HCT116 (cell line): ENCODE measurements at regions not wholly inside any gene's neighbourhood (a gene's known extent, or its start where the extent isn't known, plus 50 kb on each side); places are given as distances from the start of the nearest gene placed in this dataset.

Experiments used
- ATAC-seq: fragments of 200-7000 bp; cut with Tn5 transposase; 2 replicates; pipeline ENCODE4 v1.9.1; 2020; ENCODE audit warnings: mild to moderate bottlenecking, moderate library complexity
- BruUV-seq: library from RNA; stranded (reverse); fragments of 400-500 nt; replicated peaks from 2 replicates; lab custom pipeline; 2021; lab: Mats Ljungman, UMichigan
- CTCF ChIA-PET: fragments of 300-600 bp; sonication (Branson Sonifier 250); formaldehyde crosslinking; loops from one replicate; lab custom pipeline; 2021; ENCODE audit warnings: antibody characterized with exemption; lab: Charles Lee
- POLR2A ChIA-PET: fragments of 300-600, 350-600 bp; sonication (Branson Sonifier 250); formaldehyde crosslinking; loops from one replicate; lab custom pipeline; 2021; ENCODE audit warnings: antibody characterized with exemption; lab: Charles Lee
- RAD21 ChIA-PET, 2 experiments: fragments of 300-600 bp; sonication (Branson Sonifier 250); formaldehyde crosslinking; loops; one replicate each; lab custom pipeline; 2023; ENCODE audit warnings: low total read pairs in 2 of 2; ENCODE audit not compliant: uncharacterized antibody in 2 of 2, unreplicated experiment in 2 of 2, low non-redundant PET in 1 of 2; lab: Charles Lee
- DNase-seq: peaks from one replicate; pipeline ENCODE4 v3.0.0-alpha.2; 2010; ENCODE audit warnings: low read depth, low spot score
- H2AFZ ChIP-seq: fragments of 200-600 bp; shearing (Covaris generic), sonication (generic); 2 replicates; pipeline ENCODE4 v1.6.1; 2017; ENCODE audit warnings: low read depth, mixed run types, mixed read lengths, antibody characterized with exemption, low read length; ENCODE audit not compliant: poor library complexity, severe bottlenecking
- H3K27ac ChIP-seq: 2 replicates; pipeline ENCODE4 v1.5.1; 2012; ENCODE audit warnings: low read depth, low read length
- H3K27me3 ChIP-seq: fragments of 200-600 bp; sonication (generic); 2 replicates; pipeline ENCODE4 v1.6.1; 2016; ENCODE audit warnings: mixed run types, low read length, mixed read lengths; ENCODE audit not compliant: insufficient read depth
- H3K36me3 ChIP-seq, 2 experiments: fragments of 200-500 bp in 1 of 2; fragments of 200-600 bp in 1 of 2; sonication (Bioruptor generic) in 1 of 2; sonication (generic) in 1 of 2; 2 replicates each; pipeline versions ENCODE4 v1.5.1 to v1.6.1; 2014 to 2016; ENCODE audit warnings: low read length in 2 of 2, inconsistent platforms in 1 of 2, mixed read lengths in 1 of 2, mixed run types in 1 of 2; ENCODE audit not compliant: insufficient read depth in 2 of 2, control insufficient read depth in 1 of 2
- H3K4me1 ChIP-seq, 2 experiments: fragments of 200-600 bp in 1 of 2; sonication (generic) in 1 of 2; 2 replicates each; pipeline versions ENCODE4 v1.5.1 to v1.6.1; 2012 to 2017; ENCODE audit warnings: low read length in 2 of 2, inconsistent platforms in 1 of 2, mild to moderate bottlenecking in 1 of 2, mixed read lengths in 1 of 2, mixed run types in 1 of 2, moderate library complexity in 1 of 2; ENCODE audit not compliant: insufficient read depth in 2 of 2, control insufficient read depth in 1 of 2
- H3K4me2 ChIP-seq: fragments of 200-600 bp; sonication (generic); 2 replicates; pipeline ENCODE4 v1.6.1; 2017; ENCODE audit warnings: mixed run types, low read length, mixed read lengths
- H3K4me3 ChIP-seq, 2 experiments: fragments of 200-600 bp in 1 of 2; sonication (generic) in 1 of 2; replicated peaks in 1 of 2; 2 replicates each; pipeline ENCODE4 v1.5.1; 2011 to 2016; ENCODE audit warnings: low read length in 2 of 2, control low read depth in 1 of 2, low read depth in 1 of 2, mild to moderate bottlenecking in 1 of 2, mixed read lengths in 1 of 2, mixed run types in 1 of 2
- H3K79me2 ChIP-seq: fragments of 200-600 bp; sonication (generic); 2 replicates; pipeline ENCODE4 v1.6.1; 2017; ENCODE audit warnings: mild to moderate bottlenecking, mixed run types, low read length, moderate library complexity, mixed read lengths; ENCODE audit not compliant: insufficient read depth
- H3K9ac ChIP-seq: fragments of 200-600 bp; sonication (generic); 2 replicates; pipeline ENCODE4 v1.6.1; 2016; ENCODE audit warnings: low read length, mixed read lengths
- H3K9me2 ChIP-seq: fragments of 200-600 bp; sonication (generic), shearing (Covaris generic); 2 replicates; pipeline ENCODE4 v1.6.1; 2017; ENCODE audit warnings: mixed run types, mild to moderate bottlenecking, moderate library complexity; ENCODE audit not compliant: insufficient read depth
- H3K9me3 ChIP-seq, 2 experiments: fragments of 200-500 bp in 1 of 2; fragments of 200-600 bp in 1 of 2; sonication (Bioruptor generic) in 1 of 2; sonication (generic) in 1 of 2; 2 replicates each; pipeline ENCODE4 v1.6.1; 2014 to 2017; ENCODE audit warnings: low read length in 2 of 2, mixed read lengths in 2 of 2, inconsistent platforms in 1 of 2, low read depth in 1 of 2, mild to moderate bottlenecking in 1 of 2, mixed run types in 1 of 2, moderate library complexity in 1 of 2; ENCODE audit not compliant: control insufficient read depth in 1 of 2, insufficient read depth in 1 of 2
- H4K20me1 ChIP-seq: fragments of 200-600 bp; sonication (generic), shearing (Covaris generic); 2 replicates; pipeline ENCODE4 v1.6.1; 2017; ENCODE audit warnings: mixed run types, mild to moderate bottlenecking, moderate library complexity; ENCODE audit not compliant: insufficient read depth
- CBX3 ChIP-seq: IDR thresholded peaks from 2 replicates; pipeline ENCODE4 v1.6.1; 2012; ENCODE audit warnings: low read depth
- CTCF ChIP-seq, 3 experiments: fragments of 200-600 bp in 1 of 3; sonication (generic) in 1 of 3; IDR thresholded peaks in 2 of 3; conservative IDR thresholded peaks in 1 of 3; 2 replicates each; pipeline ENCODE4 v1.5.1; 2012 to 2017; ENCODE audit warnings: low read depth in 2 of 3, low read length in 2 of 3, antibody characterized with exemption in 1 of 3, borderline replicate concordance in 1 of 3, control low read depth in 1 of 3, mild to moderate bottlenecking in 1 of 3, mixed read lengths in 1 of 3, mixed run types in 1 of 3, moderate library complexity in 1 of 3; ENCODE audit not compliant: insufficient read depth in 1 of 3
- EGR1 ChIP-seq: IDR thresholded peaks from 2 replicates; pipeline ENCODE4 v1.6.1; 2012; ENCODE audit warnings: low read depth
- ELF1 ChIP-seq: IDR thresholded peaks from 2 replicates; pipeline ENCODE4 v1.6.1; 2012; ENCODE audit warnings: low read depth, borderline replicate concordance
- EZH2 ChIP-seq: fragments of 200-600 bp; sonication (generic); IDR thresholded peaks from 2 replicates; pipeline ENCODE4 v1.6.1; 2017; ENCODE audit warnings: antibody characterized with exemption, mixed run types
- FOSL1 ChIP-seq: IDR thresholded peaks from 2 replicates; pipeline ENCODE4 v1.6.1; 2012; ENCODE audit warnings: low read depth
- JUND ChIP-seq: IDR thresholded peaks from 2 replicates; pipeline ENCODE4 v1.6.1; 2012
- MAX ChIP-seq: IDR thresholded peaks from 2 replicates; pipeline ENCODE4 v1.6.1; 2012
- POLR2A ChIP-seq: IDR thresholded peaks from 2 replicates; pipeline ENCODE4 v1.7.0; 2011; ENCODE audit warnings: borderline replicate concordance; ENCODE audit not compliant: insufficient read depth, insufficient read length; ENCODE audit errors: extremely low read depth
- RAD21 ChIP-seq: IDR thresholded peaks from 2 replicates; pipeline ENCODE4 v1.6.1; 2012; ENCODE audit warnings: low read depth, mild to moderate bottlenecking
- SRF ChIP-seq: IDR thresholded peaks from 2 replicates; pipeline ENCODE4 v1.6.1; 2012; ENCODE audit warnings: low read depth
- TCF7L2 ChIP-seq: IDR thresholded peaks from 2 replicates; pipeline ENCODE4 v1.7.0; 2011; ENCODE audit warnings: borderline replicate concordance, inconsistent platforms; ENCODE audit not compliant: insufficient read depth, insufficient read length; ENCODE audit errors: extremely low read depth
- ZBTB33 ChIP-seq: IDR thresholded peaks from 2 replicates; pipeline ENCODE4 v1.6.1; 2011; ENCODE audit warnings: mild to moderate bottlenecking, low read length, moderate library complexity; ENCODE audit not compliant: insufficient replicate concordance; ENCODE audit errors: extremely low read depth
- ZFX ChIP-seq: fragments of 450-650 bp; IDR thresholded peaks from 2 replicates; pipeline ENCODE4 v1.6.1; 2017
- ZNF274 ChIP-seq: fragments of 200-500 bp; sonication (Bioruptor generic); IDR thresholded peaks from 2 replicates; pipeline ENCODE4 v1.6.1; 2014; ENCODE audit warnings: mild to moderate bottlenecking, low read depth, low read length, inconsistent platforms
- intact Hi-C: fragments of 100-400 bp; cut with micrococcal nuclease; formaldehyde crosslinking; loops from 2 replicates; pipeline ENCODE4 v1.10.0; 2022

- Histone ChIP-seq H3K4me1 (no peaks in the 10 kb centered on the region), H3K9ac (no peak overlapping the region), H3K79me2 (no peaks in the 10 kb centered on the region), H3K9me2 (no peaks in the 10 kb centered on the region), H3K27ac (no peak overlapping the region), H3K9me3 (peaks cover 0 to 4% of the 10 kb centered on the region in 2 experiments; a peak in 2 of 4 replicates), H4K20me1 (no peaks in the 10 kb centered on the region), H2AFZ (no peak overlapping the region), H3K36me3 (no peaks in the 10 kb centered on the region), H3K4me2 (no peak overlapping the region), H3K4me3 (no peak overlapping the region), H3K27me3 (no peaks in the 10 kb centered on the region)
- CTCF ChIA-PET, result no interaction called here
- POLR2A ChIA-PET, result no interaction called here
- TF ChIP-seq EZH2 (no peak), ELF1 (no peak), ZFX (no peak), SRF (no peak)
- intact Hi-C loops, result no loop called here
- ATAC-seq (no peak), DNase-seq (no peak)
- RAD21 ChIA-PET, result no interaction called here
- BruUV-seq, result no TSS peak
Observed at GRCh38 chr7:68640103-68640502, 958.2 kb upstream of the AUTS2 start.

- ChIA-PET CTCF (no interaction called here), RAD21 (no interaction called here), POLR2A (no interaction called here)
- Histone ChIP-seq H3K79me2 (no peaks in the 10 kb centered on the region), H3K4me1 (no peaks in the 10 kb centered on the region), H3K9me2 (no peaks in the 10 kb centered on the region), H3K4me3 (no peak overlapping the region), H2AFZ (no peak overlapping the region), H3K27me3 (no peaks in the 10 kb centered on the region), H3K9ac (no peak overlapping the region), H4K20me1 (no peaks in the 10 kb centered on the region), H3K4me2 (no peak overlapping the region), H3K36me3 (no peaks in the 10 kb centered on the region), H3K9me3 (peaks cover 0 to 7% of the 10 kb centered on the region in 2 experiments; a peak in 1 of 4 replicates), H3K27ac (no peak overlapping the region)
- TF ChIP-seq ZBTB33 (no peak), JUND (no peak), EGR1 (no peak), EZH2 (no peak), CTCF (IDR thresholded peaks at IDR 0.05 in 2 of 3, conservative IDR thresholded peaks at IDR 0.05 in 1 of 3; ENCODE audit: borderline replicate concordance in 1 of 3, insufficient read depth in 1 of 3, low read depth in 2 of 3, low read length in 2 of 3) (no peak), POLR2A (no peak), TCF7L2 (no peak), RAD21 (no peak), MAX (no peak), CBX3 (no peak), FOSL1 (no peak), ZNF274 (no peak)
- DNase-seq (no peak), ATAC-seq (no peak)
- intact Hi-C loops, result no loop called here
- no TSS peak for BruUV-seq
Observed at GRCh38 chr7:68642727-68643126, 955.5 kb upstream of the AUTS2 start.
